ENCODE measurements at regions not wholly inside any gene's neighbourhood (a gene's known extent, or its start where the extent isn't known, plus 50 kb on each side); places are given as distances from the start of the nearest gene placed in this dataset.

DNA sequence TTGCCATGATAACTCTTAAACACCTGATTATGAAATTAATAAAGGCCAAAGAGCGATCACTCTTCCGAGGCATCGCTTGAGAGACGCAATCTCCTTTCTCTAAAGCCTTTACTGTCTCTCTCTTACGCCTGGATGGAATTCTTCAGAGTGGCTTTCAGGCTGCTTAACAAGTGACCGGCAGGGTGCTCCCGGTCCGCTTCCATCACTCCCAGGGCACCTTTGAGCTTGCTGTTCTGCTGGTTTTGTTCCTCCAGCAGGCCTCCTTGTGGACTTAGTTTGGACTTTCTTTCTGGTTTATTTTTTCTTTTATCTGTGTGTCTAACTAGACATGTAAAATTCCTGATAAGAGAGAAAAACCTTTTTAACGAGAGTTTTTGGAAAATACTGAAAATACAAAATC is 60.9 kb downstream of the MRPL32 start:
- 64 to 68% methylated on average over 6 to 9 of the region's 9 CpGs for WGBS, 2 experiments (ENCODE audit: insufficient coverage in 1 of 2, insufficient read length in 1 of 2)
- H3K9ac ChIP-seq (ENCODE audit: extremely low read depth, low read length, poor library complexity, severe bottlenecking): no peak overlapping the region
- H3K9me3 ChIP-seq (ENCODE audit: control insufficient read depth, low read length): no peaks in the 10 kb centered on the region
- no peak overlapping the region for H3K4me3 ChIP-seq (ENCODE audit: low read length)
- H3K36me3 Mint-ChIP-seq (ENCODE audit: low read depth): no peaks in the 10 kb centered on the region
- peak; percentile 81 for DNase-seq
- no peak overlapping the region for H3K27ac ChIP-seq (ENCODE audit: low read depth, low read length)
- H3K4me1 ChIP-seq (ENCODE audit: control insufficient read depth, insufficient read depth, low read length): peaks cover 4% of the 10 kb centered on the region
- H3K27ac Mint-ChIP-seq: no peak overlapping the region
- H3K9me3 Mint-ChIP-seq: no peaks in the 10 kb centered on the region
- TF ChIP-seq CTCF (conservative IDR thresholded peaks at IDR 0.05): peak; percentile 78
- no peaks in the 10 kb centered on the region for H3K36me3 ChIP-seq (ENCODE audit: control insufficient read depth, insufficient read depth, low read length)
- H3K4me3 Mint-ChIP-seq: no peak overlapping the region
- H3K4me1 Mint-ChIP-seq: peaks cover 20% of the 10 kb centered on the region
- H3K27me3 Mint-ChIP-seq (ENCODE audit: insufficient read depth): no peaks in the 10 kb centered on the region
- no peaks in the 10 kb centered on the region for H3K27me3 ChIP-seq (ENCODE audit: control insufficient read depth, insufficient read depth, low read length, poor library complexity, severe bottlenecking)

DNA sequence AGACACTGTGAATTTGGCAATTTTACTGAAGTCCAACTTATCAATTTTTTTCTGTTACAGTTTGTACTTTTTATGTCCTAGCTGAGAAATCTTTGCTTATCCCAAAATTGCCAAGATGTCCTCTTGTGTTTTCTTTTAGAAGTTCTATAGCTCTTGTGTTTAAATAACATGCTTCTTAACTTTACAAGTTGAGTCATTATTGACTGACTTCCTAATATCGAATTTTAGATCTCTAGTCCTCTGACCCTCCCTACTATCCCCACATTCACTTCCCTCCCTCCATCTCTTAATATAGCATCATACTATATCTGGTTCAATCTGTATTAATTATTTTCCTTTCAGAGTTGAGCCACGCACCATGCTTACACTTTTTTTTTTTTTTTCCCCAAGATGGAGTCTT is 61.9 kb downstream of the MRPL32 start:
- Mint-ChIP-seq H3K4me3 (no peak overlapping the region), H3K27me3 (ENCODE audit: insufficient read depth) (no peaks in the 10 kb centered on the region), H3K36me3 (ENCODE audit: low read depth) (no peaks in the 10 kb centered on the region), H3K9me3 (no peaks in the 10 kb centered on the region), H3K27ac (no peak overlapping the region), H3K4me1 (peaks cover 17% of the 10 kb centered on the region)
- no peak for DNase-seq
- no peak for TF ChIP-seq CTCF (conservative IDR thresholded peaks at IDR 0.05)
- Histone ChIP-seq H3K4me3 (ENCODE audit: low read length) (no peak overlapping the region), H3K9me3 (ENCODE audit: control insufficient read depth, low read length) (no peaks in the 10 kb centered on the region), H3K9ac (ENCODE audit: extremely low read depth, low read length, poor library complexity, severe bottlenecking) (no peak overlapping the region), H3K4me1 (ENCODE audit: control insufficient read depth, insufficient read depth, low read length) (peaks cover 4% of the 10 kb centered on the region), H3K27ac (ENCODE audit: low read depth, low read length) (no peak overlapping the region), H3K27me3 (ENCODE audit: control insufficient read depth, insufficient read depth, low read length, poor library complexity, severe bottlenecking) (no peaks in the 10 kb centered on the region), H3K36me3 (ENCODE audit: control insufficient read depth, insufficient read depth, low read length) (no peaks in the 10 kb centered on the region)
- WGBS, 2 experiments (ENCODE audit: insufficient coverage in 1 of 2, insufficient read length in 1 of 2): 83 to 91% methylated on average over 1 to 2 of the region's 2 CpGs

DNA sequence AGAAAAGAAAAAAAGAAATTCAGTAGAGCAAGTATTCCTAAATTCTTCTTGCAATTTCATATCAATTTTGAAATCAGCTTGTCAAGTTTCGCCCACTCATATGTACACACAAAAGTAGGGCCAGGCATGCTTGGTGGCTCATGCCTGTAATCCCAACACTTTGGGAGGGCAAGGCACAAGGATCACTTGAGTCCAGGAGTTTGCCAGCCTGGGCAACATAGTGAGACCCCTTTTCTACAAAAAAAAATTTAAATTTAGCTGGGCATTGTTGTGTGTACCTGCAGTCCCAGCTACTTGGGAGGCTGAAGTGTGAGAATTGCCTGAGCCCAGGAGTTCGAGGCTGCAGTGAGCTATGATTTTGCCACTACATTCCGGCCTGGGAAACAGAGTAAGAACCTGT is 65.4 kb downstream of the MRPL32 start:
- Histone ChIP-seq H3K9ac (ENCODE audit: extremely low read depth, low read length, poor library complexity, severe bottlenecking) (no peak overlapping the region), H3K9me3 (ENCODE audit: control insufficient read depth, low read length) (no peaks in the 10 kb centered on the region), H3K36me3 (ENCODE audit: control insufficient read depth, insufficient read depth, low read length) (no peaks in the 10 kb centered on the region), H3K27ac (ENCODE audit: low read depth, low read length) (no peak overlapping the region), H3K27me3 (ENCODE audit: control insufficient read depth, insufficient read depth, low read length, poor library complexity, severe bottlenecking) (no peaks in the 10 kb centered on the region), H3K4me3 (ENCODE audit: low read length) (no peak overlapping the region), H3K4me1 (ENCODE audit: control insufficient read depth, insufficient read depth, low read length) (peaks cover 4% of the 10 kb centered on the region)
- WGBS, 2 experiments (ENCODE audit: insufficient coverage in 1 of 2, insufficient read length in 1 of 2): 83 to 95% methylated on average over 1 to 3 of the region's 3 CpGs
- Mint-ChIP-seq H3K36me3 (ENCODE audit: low read depth) (no peaks in the 10 kb centered on the region), H3K27ac (no peak overlapping the region), H3K9me3 (no peaks in the 10 kb centered on the region), H3K4me3 (no peak overlapping the region), H3K4me1 (peaks cover 12% of the 10 kb centered on the region), H3K27me3 (ENCODE audit: insufficient read depth) (no peaks in the 10 kb centered on the region)
- DNase-seq: no peak
- no peak for TF ChIP-seq CTCF (conservative IDR thresholded peaks at IDR 0.05)

All from endodermal cell (in vitro differentiated cells).